Epithelial cell of prostate (primary cell): ENCODE measurements at regions not wholly inside any gene's neighbourhood (a gene's known extent, or its start where the extent isn't known, plus 50 kb on each side); places are given as distances from the start of the nearest gene placed in this dataset.

ENCODE experiments used
- DNase-seq: peaks from one replicate; pipeline ENCODE4 v3.0.0-alpha.2; 2011; ENCODE audit warnings: low read depth, low spot score
- H3K27ac ChIP-seq: fragments of 450-650 bp; 2 replicates; pipeline ENCODE4 v1.5.1; 2017; ENCODE audit warnings: mild to moderate bottlenecking

GRCh38 chr5:21694567-21694966 is 1158.6 kb downstream of the CDH12 start:
- no peak for DNase-seq
- no peak overlapping the region for H3K27ac ChIP-seq

- no peak for DNase-seq
- no peak overlapping the region for H3K27ac ChIP-seq
Measured at GRCh38 chr5:21693591-21693990, 1159.6 kb downstream of the CDH12 start.

- no peak for DNase-seq
- no peak overlapping the region for H3K27ac ChIP-seq
Measured at GRCh38 chr5:21689587-21689986, 1163.6 kb downstream of the CDH12 start.

GRCh38 chr5:21688655-21689054 is 1164.5 kb downstream of the CDH12 start:
- peak; percentile 41 for DNase-seq

GRCh38 chr5:21687621-21688020 is 1165.5 kb downstream of the CDH12 start:
- no peak for DNase-seq
- H3K27ac ChIP-seq = no peak overlapping the region

More at GRCh38 chr5:21688655-21689054, 1164.5 kb downstream of the CDH12 start:
- peak overlapping the region; percentile 20 for H3K27ac ChIP-seq

- no peak for DNase-seq
Measured at GRCh38 chr5:21686706-21687105, 1166.4 kb downstream of the CDH12 start.

GRCh38 chr5:21685522-21685921 is 1167.6 kb downstream of the CDH12 start:
- no peak overlapping the region for H3K27ac ChIP-seq
- no peak for DNase-seq

More at GRCh38 chr5:21686706-21687105, 1166.4 kb downstream of the CDH12 start:
- H3K27ac ChIP-seq = no peak overlapping the region

GRCh38 chr5:21684992-21685391 is 1168.2 kb downstream of the CDH12 start:
- DNase-seq = no peak
- H3K27ac ChIP-seq = no peak overlapping the region

GRCh38 chr5:21681911-21682310 is 1171.2 kb downstream of the CDH12 start:
- no peak overlapping the region for H3K27ac ChIP-seq
- no peak for DNase-seq

GRCh38 chr5:21680641-21681040 is 1172.5 kb downstream of the CDH12 start:
- DNase-seq = no peak
- H3K27ac ChIP-seq = peak overlapping the region; percentile 42

GRCh38 chr5:21680196-21680595 is 1172.9 kb downstream of the CDH12 start:
- peak; percentile 62 for DNase-seq

GRCh38 chr5:21678526-21678925 is 1174.6 kb downstream of the CDH12 start:
- DNase-seq = no peak
- H3K27ac ChIP-seq = no peak overlapping the region

More at GRCh38 chr5:21680196-21680595, 1172.9 kb downstream of the CDH12 start:
- peak overlapping the region; percentile 42 for H3K27ac ChIP-seq

GRCh38 chr5:21672911-21673310 is 1180.2 kb downstream of the CDH12 start:
- H3K27ac ChIP-seq = no peak overlapping the region
- DNase-seq = no peak

- no peak overlapping the region for H3K27ac ChIP-seq
- DNase-seq = no peak
Measured at GRCh38 chr5:21672360-21672759, 1180.8 kb downstream of the CDH12 start.

- H3K27ac ChIP-seq = no peak overlapping the region
- no peak for DNase-seq
Measured at GRCh38 chr5:21665524-21665923, 1187.6 kb downstream of the CDH12 start.

- DNase-seq = no peak
- H3K27ac ChIP-seq = no peak overlapping the region
Measured at GRCh38 chr5:21663082-21663481, 1190.1 kb downstream of the CDH12 start.

- H3K27ac ChIP-seq = no peak overlapping the region
- DNase-seq = no peak
Measured at GRCh38 chr5:21661184-21661583, 1192.0 kb downstream of the CDH12 start.

GRCh38 chr5:21654556-21654955 is 1198.6 kb downstream of the CDH12 start:
- H3K27ac ChIP-seq = no peak overlapping the region
- DNase-seq = no peak

GRCh38 chr5:21649969-21650368 is 1203.2 kb downstream of the CDH12 start:
- DNase-seq = no peak
- H3K27ac ChIP-seq = no peak overlapping the region

- DNase-seq = no peak
- no peak overlapping the region for H3K27ac ChIP-seq
Measured at GRCh38 chr5:21646469-21646868, 1206.7 kb downstream of the CDH12 start.

GRCh38 chr5:21644032-21644431 is 1209.1 kb downstream of the CDH12 start:
- no peak overlapping the region for H3K27ac ChIP-seq
- no peak for DNase-seq

- H3K27ac ChIP-seq = no peak overlapping the region
Measured at GRCh38 chr5:21642312-21642711, 1210.8 kb downstream of the CDH12 start.

GRCh38 chr5:21623831-21624230 is 1229.3 kb downstream of the CDH12 start:
- DNase-seq = no peak
- no peak overlapping the region for H3K27ac ChIP-seq

More at GRCh38 chr5:21642312-21642711, 1210.8 kb downstream of the CDH12 start:
- no peak for DNase-seq
